Endothelial cell of umbilical vein (primary cell): ENCODE measurements at regions not wholly inside any gene's neighbourhood (a gene's known extent, or its start where the extent isn't known, plus 50 kb on each side); places are given as distances from the start of the nearest gene placed in this dataset.

Experiments
- CTCF ChIP-seq, 2 donors: IDR thresholded peaks; 1 replicate in 1 of 2; 2 replicates in 1 of 2; pipeline ENCODE4 v1.5.1; 2011; ENCODE audit warnings: low read length in 2 of 2, mild to moderate bottlenecking in 2 of 2, moderate library complexity in 2 of 2, control low read depth in 1 of 2, inconsistent platforms in 1 of 2, low read depth in 1 of 2; ENCODE audit not compliant: insufficient read depth in 1 of 2; ENCODE audit errors: extremely low read depth in 1 of 2
- JUN ChIP-seq: IDR thresholded peaks from 2 replicates; pipeline ENCODE4 v1.6.1; 2011; ENCODE audit warnings: borderline replicate concordance, low read depth; ENCODE audit not compliant: insufficient read length, insufficient read depth
- POLR2A ChIP-seq: IDR thresholded peaks from 2 replicates; pipeline ENCODE4 v1.6.1; 2012; ENCODE audit warnings: low read depth, mild to moderate bottlenecking, control low read depth, low read length
- POLR2AphosphoS5 ChIP-seq: IDR thresholded peaks from 2 replicates; pipeline ENCODE4 v1.6.1; 2012; ENCODE audit warnings: low read depth, mild to moderate bottlenecking, control low read depth, low read length, moderate library complexity; ENCODE audit not compliant: insufficient read depth

DNA sequence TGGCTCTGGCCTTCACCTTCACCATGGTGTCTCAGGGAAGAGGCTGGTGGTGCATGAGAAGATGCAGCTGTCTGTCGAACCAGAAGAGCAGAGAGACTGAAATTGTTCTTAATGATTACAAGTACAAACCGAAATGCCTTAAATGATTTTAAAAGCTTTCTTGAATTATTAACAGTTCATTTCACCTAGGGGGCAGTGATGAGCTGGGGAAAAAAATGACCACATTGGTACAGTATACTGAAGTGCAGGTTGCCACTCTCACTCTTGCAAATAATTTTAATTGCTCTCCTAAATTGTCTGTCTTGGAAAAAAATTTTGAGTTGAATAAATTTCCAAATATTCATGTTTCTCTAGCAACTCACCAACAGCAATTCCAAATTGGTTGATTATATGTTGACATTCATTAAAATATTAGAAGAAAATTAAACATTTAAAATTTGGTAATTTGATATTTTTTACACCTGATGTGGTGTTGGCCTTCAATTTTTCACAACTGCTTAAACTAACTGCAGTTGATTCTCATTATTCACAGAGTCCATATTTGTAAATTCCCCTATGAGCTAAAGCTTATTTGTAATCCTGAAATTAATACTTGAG lies 692.6 kb downstream of the ZWINT start:
- TF ChIP-seq CTCF (IDR thresholded peaks at IDR 0.05; ENCODE audit: extremely low read depth in 1 of 2, insufficient read depth in 1 of 2, low read depth in 1 of 2, low read length in 2 of 2) (no peak), JUN (no peak), POLR2AphosphoS5 (no peak), POLR2A (no peak)
